Esophagus (tissue), 2 donors: ENCODE measurements at regions not wholly inside any gene's neighbourhood (a gene's known extent, or its start where the extent isn't known, plus 50 kb on each side); places are given as distances from the start of the nearest gene placed in this dataset.

ENCODE experiments used
- H3K27ac ChIP-seq, 2 donors: one replicate each; pipeline ENCODE4 v1.5.1; 2013; ENCODE audit warnings: low read depth in 2 of 2, mild to moderate bottlenecking in 2 of 2, inconsistent platforms in 1 of 2, low read length in 1 of 2, moderate library complexity in 1 of 2
- H3K27me3 ChIP-seq, 2 donors: one replicate each; pipeline ENCODE4 v1.6.1; 2013; ENCODE audit warnings: low read length in 2 of 2, control low read depth in 1 of 2, mild to moderate bottlenecking in 1 of 2; ENCODE audit not compliant: insufficient read depth in 2 of 2, control insufficient read depth in 1 of 2
- H3K36me3 ChIP-seq, 2 donors: one replicate each; pipeline ENCODE4 v1.6.1; 2013; ENCODE audit warnings: low read length in 1 of 2; ENCODE audit not compliant: control insufficient read depth in 2 of 2, insufficient read depth in 2 of 2
- H3K4me1 ChIP-seq, 2 donors: one replicate each; pipeline ENCODE4 v1.6.1; 2013; ENCODE audit warnings: low read length in 1 of 2; ENCODE audit not compliant: control insufficient read depth in 2 of 2, insufficient read depth in 2 of 2
- H3K4me3 ChIP-seq, 2 donors: one replicate each; pipeline ENCODE4 v1.5.1; 2013; ENCODE audit warnings: low read length in 2 of 2, mild to moderate bottlenecking in 2 of 2, low read depth in 1 of 2, moderate library complexity in 1 of 2
- H3K9me3 ChIP-seq, 2 donors: one replicate each; pipeline ENCODE4 v1.6.1; 2013; ENCODE audit warnings: mild to moderate bottlenecking in 2 of 2, low read depth in 1 of 2, low read length in 1 of 2, moderate library complexity in 1 of 2; ENCODE audit not compliant: control insufficient read depth in 2 of 2, insufficient read depth in 1 of 2
- WGBS, 2 donors: extraction: QIAGEN DNeasy Blood & Tissue Kit; methylation state at CpG; one replicate each; pipeline ENCODE4 v1.1.7; 2013; 5-methylcytosine and 5-hydroxymethylcytosine counted together
- donor health status: healthy with polysubstance abuse.
- donor health status: Bipolar disorder and iron deficiency.

- H3K4me3 ChIP-seq, result no peak overlapping the region
- H3K4me1 ChIP-seq, result peaks cover 0 to 4% of the 10 kb centered on the region in 2 donors
- H3K27ac ChIP-seq, result no peak overlapping the region
- H3K9me3 ChIP-seq, result no peaks in the 10 kb centered on the region
- H3K27me3 ChIP-seq, result peaks cover 0 to 3% of the 10 kb centered on the region in 2 donors
- WGBS, 2 donors, result 81% methylated on average over 4 of the region's 4 CpGs
- H3K36me3 ChIP-seq, result no peaks in the 10 kb centered on the region
Measured at GRCh38 chr13:22108979-22109378, 438.1 kb downstream of the FGF9 start.

GRCh38 chr13:22110368-22110767, 439.5 kb downstream of the FGF9 start:
- peaks cover 0 to 3% of the 10 kb centered on the region in 2 donors for H3K27me3 ChIP-seq
- peaks cover 0 to 4% of the 10 kb centered on the region in 2 donors for H3K4me1 ChIP-seq
- H3K9me3 ChIP-seq, result no peaks in the 10 kb centered on the region
- H3K4me3 ChIP-seq, result no peak overlapping the region
- 54 to 55% methylated on average over 6 of the region's 6 CpGs for WGBS, 2 donors
- no peaks in the 10 kb centered on the region for H3K36me3 ChIP-seq
- no peak overlapping the region for H3K27ac ChIP-seq

- Histone ChIP-seq H3K4me3 (no peak overlapping the region), H3K36me3 (no peaks in the 10 kb centered on the region), H3K4me1 (peaks cover 0 to 4% of the 10 kb centered on the region in 2 donors), H3K27ac (no peak overlapping the region), H3K27me3 (peaks cover 0 to 3% of the 10 kb centered on the region in 2 donors), H3K9me3 (no peaks in the 10 kb centered on the region)
- WGBS, 2 donors, result 90 to 92% methylated on average over 8 of the region's 8 CpGs
Measured at GRCh38 chr13:22111152-22111783, 440.4 kb downstream of the FGF9 start.

- 90% methylated on average over 11 of the region's 11 CpGs for WGBS, 2 donors
Measured at GRCh38 chr13:22111961-22112360, 441.1 kb downstream of the FGF9 start.

GRCh38 chr13:22112956-22113745, 442.3 kb downstream of the FGF9 start:
- no peaks in the 10 kb centered on the region for H3K36me3 ChIP-seq
- no peaks in the 10 kb centered on the region for H3K4me1 ChIP-seq
- no peak overlapping the region for H3K4me3 ChIP-seq
- no peak overlapping the region for H3K27ac ChIP-seq
- no peaks in the 10 kb centered on the region for H3K9me3 ChIP-seq
- peaks cover 0 to 3% of the 10 kb centered on the region in 2 donors for H3K27me3 ChIP-seq
- 93 to 96% methylated on average over 11 of the region's 11 CpGs for WGBS, 2 donors

More at GRCh38 chr13:22111961-22112360, 441.1 kb downstream of the FGF9 start:
- Histone ChIP-seq H3K4me1 (peaks cover 0 to 4% of the 10 kb centered on the region in 2 donors), H3K9me3 (no peaks in the 10 kb centered on the region), H3K36me3 (no peaks in the 10 kb centered on the region), H3K4me3 (no peak overlapping the region), H3K27ac (no peak overlapping the region), H3K27me3 (peaks cover 0 to 3% of the 10 kb centered on the region in 2 donors)

- Histone ChIP-seq H3K36me3 (no peaks in the 10 kb centered on the region), H3K4me1 (no peaks in the 10 kb centered on the region), H3K4me3 (no peak overlapping the region), H3K27me3 (peaks cover 0 to 3% of the 10 kb centered on the region in 2 donors), H3K9me3 (peaks cover 0 to 1% of the 10 kb centered on the region in 2 donors), H3K27ac (no peak overlapping the region)
- 67 to 71% methylated on average over 8 to 9 of the region's 9 CpGs for WGBS, 2 donors
Measured at GRCh38 chr13:22114630-22115311, 443.9 kb downstream of the FGF9 start.

- Histone ChIP-seq H3K27ac (no peak overlapping the region), H3K9me3 (peaks cover 0 to 3% of the 10 kb centered on the region in 2 donors), H3K4me1 (no peaks in the 10 kb centered on the region), H3K36me3 (no peaks in the 10 kb centered on the region), H3K27me3 (peaks cover 0 to 2% of the 10 kb centered on the region in 2 donors), H3K4me3 (no peak overlapping the region)
- WGBS, 2 donors, result 61 to 66% methylated on average over 3 of the region's 3 CpGs
Measured at GRCh38 chr13:22118158-22118557, 447.3 kb downstream of the FGF9 start.

GRCh38 chr13:22120646-22121045, 449.8 kb downstream of the FGF9 start:
- 85 to 90% methylated on average over 7 of the region's 7 CpGs for WGBS, 2 donors
- H3K4me3 ChIP-seq, result no peak overlapping the region

GRCh38 chr13:22121146-22121739, 450.4 kb downstream of the FGF9 start:
- H3K4me3 ChIP-seq, result no peak overlapping the region
- H3K9me3 ChIP-seq, result peaks cover 0 to 3% of the 10 kb centered on the region in 2 donors
- H3K4me1 ChIP-seq, result no peaks in the 10 kb centered on the region
- WGBS, 2 donors, result 74% methylated on average over 10 of the region's 10 CpGs
- no peak overlapping the region for H3K27ac ChIP-seq
- no peaks in the 10 kb centered on the region for H3K36me3 ChIP-seq
- no peaks in the 10 kb centered on the region for H3K27me3 ChIP-seq

More at GRCh38 chr13:22120646-22121045, 449.8 kb downstream of the FGF9 start:
- Histone ChIP-seq H3K4me1 (no peaks in the 10 kb centered on the region), H3K9me3 (peaks cover 0 to 3% of the 10 kb centered on the region in 2 donors), H3K27ac (no peak overlapping the region), H3K36me3 (no peaks in the 10 kb centered on the region), H3K27me3 (no peaks in the 10 kb centered on the region)
